Kidney (tissue), 13 donors: ENCODE measurements at regions not wholly inside any gene's neighbourhood (a gene's known extent, or its start where the extent isn't known, plus 50 kb on each side); places are given as distances from the start of the nearest gene placed in this dataset.

Experiments used
- DNase-seq, 5 donors: peaks; one replicate each; pipeline ENCODE4 v3.0.0-alpha.2; 2013 to 2020
- FAIRE-seq: peaks from 2 replicates; lab custom pipeline; 2012; peaks lifted over from hg19 to GRCh38; lab: Jason Lieb, UNC
- H3K27ac ChIP-seq, 2 donors: one replicate each; pipeline ENCODE4 v1.7.0; 2013; ENCODE audit warnings: low read depth in 2 of 2, low read length in 2 of 2, inconsistent platforms in 1 of 2
- H3K27me3 ChIP-seq: one replicate; pipeline ENCODE4 v1.7.1; 2013; ENCODE audit warnings: low read length, inconsistent platforms; ENCODE audit not compliant: control insufficient read depth, insufficient read depth
- H3K36me3 ChIP-seq, 3 donors: one replicate each; pipeline versions ENCODE4 v1.7.0 to v1.7.1; 2013; ENCODE audit warnings: low read length in 3 of 3, control low read depth in 1 of 3, inconsistent platforms in 1 of 3; ENCODE audit not compliant: insufficient read depth in 3 of 3, control insufficient read depth in 2 of 3
- H3K4me1 ChIP-seq, 3 donors: one replicate each; pipeline versions ENCODE4 v1.7.0 to v1.7.1; 2013; ENCODE audit warnings: low read length in 3 of 3, inconsistent platforms in 1 of 3, low read depth in 1 of 3; ENCODE audit not compliant: control insufficient read depth in 2 of 3, insufficient read depth in 2 of 3
- H3K4me3 ChIP-seq, 3 donors: one replicate each; pipeline versions ENCODE4 v1.7.0 to v1.8.1; 2013; ENCODE audit warnings: low read length in 3 of 3, control low read depth in 1 of 3, inconsistent platforms in 1 of 3
- H3K9ac ChIP-seq, 3 donors: one replicate each; pipeline versions ENCODE4 v1.7.0 to v1.7.1; 2013; ENCODE audit warnings: low read length in 3 of 3, control low read depth in 1 of 3, inconsistent platforms in 1 of 3
- H3K9me3 ChIP-seq, 3 donors: one replicate each; pipeline versions ENCODE4 v1.7.0 to v1.7.1; 2013; ENCODE audit warnings: low read length in 3 of 3, control low read depth in 1 of 3, inconsistent platforms in 1 of 3; ENCODE audit not compliant: control insufficient read depth in 2 of 3, insufficient read depth in 1 of 3
- intact Hi-C: fragments of 100-400 bp; cut with DNase I; formaldehyde crosslinking; loops from one replicate; pipeline ENCODE4 v1.11.1; 2022
- TF ChIP-seq, protein P1 (sequence below): IDR thresholded peaks from 3 replicates; pipeline ENCODE4 v1.5.1; 2012; ENCODE audit warnings: mild to moderate bottlenecking, moderate library complexity, borderline replicate concordance; ENCODE audit not compliant: insufficient read depth; ENCODE audit errors: extremely low read depth
- donor health status: control.
- donor health status: control.
- donor health status: control.
- donor health status: control.
- donor health status: control.
- donor health status: DM: yes; HTN: yes; CAD: no.
- donor health status: Normal renal cell carcinoma (clear cell type).

DNA sequence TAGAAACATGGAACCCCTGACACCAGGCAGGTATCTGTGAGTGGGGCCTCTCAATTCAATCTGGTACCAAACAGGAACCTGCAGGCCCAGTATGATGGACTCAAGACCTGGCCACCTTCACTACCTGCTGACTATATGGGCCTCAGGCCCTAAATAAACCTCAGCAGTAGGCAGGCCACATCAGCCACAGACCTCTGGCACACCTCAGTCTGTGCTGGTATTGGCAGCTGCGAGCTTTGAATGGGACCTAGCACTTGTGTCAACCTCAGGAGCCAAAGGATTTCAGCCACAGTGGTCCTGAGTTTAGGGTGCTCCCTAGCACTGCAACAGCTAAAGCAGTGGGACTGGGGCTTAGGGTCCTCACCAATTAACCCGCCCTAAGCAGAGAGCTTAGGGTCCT lies 325.5 kb downstream of the ZNF608 start:
- FAIRE-seq (no peak), DNase-seq (no peak)
- H3K4me3 ChIP-seq, result no peak overlapping the region
- intact Hi-C loops, result no loop called here
- no peaks in the 10 kb centered on the region for H3K36me3 ChIP-seq
- H3K9ac ChIP-seq, result no peak overlapping the region
- H3K27me3 ChIP-seq, result no peaks in the 10 kb centered on the region
- H3K4me1 ChIP-seq, result no peaks in the 10 kb centered on the region
- H3K9me3 ChIP-seq, result no peaks in the 10 kb centered on the region
- no peak overlapping the region for H3K27ac ChIP-seq
- TF ChIP-seq, protein P1, sequence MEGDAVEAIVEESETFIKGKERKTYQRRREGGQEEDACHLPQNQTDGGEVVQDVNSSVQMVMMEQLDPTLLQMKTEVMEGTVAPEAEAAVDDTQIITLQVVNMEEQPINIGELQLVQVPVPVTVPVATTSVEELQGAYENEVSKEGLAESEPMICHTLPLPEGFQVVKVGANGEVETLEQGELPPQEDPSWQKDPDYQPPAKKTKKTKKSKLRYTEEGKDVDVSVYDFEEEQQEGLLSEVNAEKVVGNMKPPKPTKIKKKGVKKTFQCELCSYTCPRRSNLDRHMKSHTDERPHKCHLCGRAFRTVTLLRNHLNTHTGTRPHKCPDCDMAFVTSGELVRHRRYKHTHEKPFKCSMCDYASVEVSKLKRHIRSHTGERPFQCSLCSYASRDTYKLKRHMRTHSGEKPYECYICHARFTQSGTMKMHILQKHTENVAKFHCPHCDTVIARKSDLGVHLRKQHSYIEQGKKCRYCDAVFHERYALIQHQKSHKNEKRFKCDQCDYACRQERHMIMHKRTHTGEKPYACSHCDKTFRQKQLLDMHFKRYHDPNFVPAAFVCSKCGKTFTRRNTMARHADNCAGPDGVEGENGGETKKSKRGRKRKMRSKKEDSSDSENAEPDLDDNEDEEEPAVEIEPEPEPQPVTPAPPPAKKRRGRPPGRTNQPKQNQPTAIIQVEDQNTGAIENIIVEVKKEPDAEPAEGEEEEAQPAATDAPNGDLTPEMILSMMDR, result no peak

GRCh38 chr5:124419531-124419930 lies 326.9 kb downstream of the ZNF608 start:
- Histone ChIP-seq H3K4me1 (no peaks in the 10 kb centered on the region), H3K4me3 (no peak overlapping the region), H3K36me3 (no peaks in the 10 kb centered on the region), H3K27me3 (no peaks in the 10 kb centered on the region), H3K27ac (no peak overlapping the region), H3K9ac (no peak overlapping the region), H3K9me3 (no peaks in the 10 kb centered on the region)
- intact Hi-C loops, result no loop called here
- TF ChIP-seq, protein P1, result no peak
- FAIRE-seq, result no peak
- DNase-seq, result no peak

GRCh38 chr5:124418390-124418789 lies 328.0 kb downstream of the ZNF608 start:
- TF ChIP-seq, protein P1, result no peak
- H3K4me1 ChIP-seq, result no peaks in the 10 kb centered on the region
- no peak overlapping the region for H3K27ac ChIP-seq
- H3K27me3 ChIP-seq, result no peaks in the 10 kb centered on the region
- no peak for FAIRE-seq
- H3K4me3 ChIP-seq, result no peak overlapping the region
- DNase-seq, result no peak
- H3K9me3 ChIP-seq, result no peaks in the 10 kb centered on the region
- H3K36me3 ChIP-seq, result no peaks in the 10 kb centered on the region
- H3K9ac ChIP-seq, result no peak overlapping the region
- intact Hi-C loops, result no loop called here

DNA sequence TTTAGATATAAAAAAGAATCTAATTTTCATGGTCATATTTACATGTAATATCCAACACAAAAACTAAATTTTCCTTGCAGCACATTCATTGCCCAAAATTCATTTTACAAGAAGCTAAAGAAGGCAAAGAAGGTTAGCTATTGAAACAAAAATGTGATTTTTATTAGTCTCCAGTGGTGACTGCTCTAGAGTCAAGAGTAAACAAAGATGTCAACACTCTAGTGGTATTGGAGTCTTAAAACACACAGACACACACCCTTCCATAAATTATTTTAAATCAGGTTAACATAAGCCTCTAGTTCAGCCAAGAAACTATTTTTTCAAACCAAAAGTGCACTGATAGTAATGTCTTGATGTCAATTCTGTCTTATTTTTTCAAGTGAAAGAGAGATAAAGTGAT lies 329.2 kb downstream of the ZNF608 start:
- Histone ChIP-seq H3K27me3 (no peaks in the 10 kb centered on the region), H3K4me1 (no peaks in the 10 kb centered on the region), H3K9ac (no peak overlapping the region), H3K9me3 (no peaks in the 10 kb centered on the region), H3K27ac (no peak overlapping the region), H3K36me3 (no peaks in the 10 kb centered on the region), H3K4me3 (no peak overlapping the region)
- intact Hi-C loops, result no loop called here
- TF ChIP-seq, protein P1, result no peak
- no peak for FAIRE-seq
- no peak for DNase-seq
